Medulla oblongata (tissue), 1 donor: ENCODE measurements at regions not wholly inside any gene's neighbourhood (a gene's known extent, or its start where the extent isn't known, plus 50 kb on each side); places are given as distances from the start of the nearest gene placed in this dataset.

Experiments used
- DNase-seq: peaks from one replicate; pipeline ENCODE4 v3.0.0-alpha.2; 2015; ENCODE audit errors: extremely low spot score

- DNase-seq, result no peak
Measured at GRCh38 chr7:155998328-155998691, 186.0 kb upstream of the SHH start.

- DNase-seq, result no peak
Measured at GRCh38 chr7:155997431-155998327, 185.4 kb upstream of the SHH start.

- no peak for DNase-seq
Measured at GRCh38 chr7:155996718-155997280, 184.5 kb upstream of the SHH start.

GRCh38 chr7:155995183-155995612, 182.9 kb upstream of the SHH start:
- DNase-seq, result no peak

- no peak for DNase-seq
Measured at GRCh38 chr7:155994279-155994811, 182.1 kb upstream of the SHH start.

- no peak for DNase-seq
Measured at GRCh38 chr7:155993420-155994278, 181.4 kb upstream of the SHH start.

GRCh38 chr7:155992974-155993373, 180.7 kb upstream of the SHH start:
- DNase-seq, result no peak

GRCh38 chr7:155992538-155992937, 180.3 kb upstream of the SHH start:
- DNase-seq, result no peak

GRCh38 chr7:155992107-155992506, 179.8 kb upstream of the SHH start:
- DNase-seq, result no peak

GRCh38 chr7:155991470-155991869, 179.2 kb upstream of the SHH start:
- DNase-seq, result no peak

- no peak for DNase-seq
Measured at GRCh38 chr7:155988416-155988815, 176.2 kb upstream of the SHH start.

GRCh38 chr7:155987681-155988235, 175.5 kb upstream of the SHH start:
- DNase-seq, result no peak

- DNase-seq, result no peak
Measured at GRCh38 chr7:155986497-155987160, 174.4 kb upstream of the SHH start.

- DNase-seq, result no peak
Measured at GRCh38 chr7:155985518-155986250, 173.4 kb upstream of the SHH start.

- DNase-seq, result no peak
Measured at GRCh38 chr7:155984609-155985405, 172.5 kb upstream of the SHH start.

- no peak for DNase-seq
Measured at GRCh38 chr7:155984028-155984580, 171.8 kb upstream of the SHH start.

- DNase-seq, result no peak
Measured at GRCh38 chr7:155983176-155983815, 171.0 kb upstream of the SHH start.

- DNase-seq, result no peak
Measured at GRCh38 chr7:155981703-155982102, 169.4 kb upstream of the SHH start.

GRCh38 chr7:155980841-155981240, 168.6 kb upstream of the SHH start:
- DNase-seq, result no peak
